ENCODE measurements at regions not wholly inside any gene's neighbourhood (a gene's known extent, or its start where the extent isn't known, plus 50 kb on each side); places are given as distances from the start of the nearest gene placed in this dataset.

- no peak for DNase-seq
These were observed 59.7 kb upstream of the BCOR start for GRCh38 chrX:40157228-40158035.

GRCh38 chrX:40156470-40157227 lies 58.9 kb upstream of the BCOR start:
- no peak for DNase-seq

- DNase-seq = peak; percentile 15
These were observed 58.1 kb upstream of the BCOR start for GRCh38 chrX:40155589-40156469.

GRCh38 chrX:40154853-40155588 lies 57.3 kb upstream of the BCOR start:
- peak; percentile 7 for DNase-seq

- DNase-seq = no peak
These were observed 56.6 kb upstream of the BCOR start for GRCh38 chrX:40154250-40154852.

GRCh38 chrX:40153345-40154249 lies 55.8 kb upstream of the BCOR start:
- peak; percentile 57 for DNase-seq

GRCh38 chrX:40152741-40153344 lies 55.1 kb upstream of the BCOR start:
- no peak for DNase-seq

- peak; percentile 23 for DNase-seq
These were observed 54.5 kb upstream of the BCOR start for GRCh38 chrX:40152173-40152711.

GRCh38 chrX:40151211-40152172 lies 53.7 kb upstream of the BCOR start:
- no peak for DNase-seq

- DNase-seq = no peak
These were observed 52.7 kb upstream of the BCOR start for GRCh38 chrX:40150503-40150902.

- DNase-seq = no peak
These were observed 51.8 kb upstream of the BCOR start for GRCh38 chrX:40149286-40150175.

- DNase-seq = no peak
These were observed 50.9 kb upstream of the BCOR start for GRCh38 chrX:40148385-40149285.

GRCh38 chrX:40147971-40148370 lies 50.2 kb upstream of the BCOR start:
- no peak for DNase-seq

All from activated naive CD4-positive, alpha-beta T cell treated with Interleukin-2 at 50 U/mL for 16 hours (primary cell).